Left lung (tissue), 4 donors: ENCODE measurements at regions not wholly inside any gene's neighbourhood (a gene's known extent, or its start where the extent isn't known, plus 50 kb on each side); places are given as distances from the start of the nearest gene placed in this dataset.
A peak's percentile ranks its signal among the peaks of the same experiment; 100 is the strongest.

ENCODE experiments used
- ATAC-seq: fragments of 200-7000 bp; cut with Tn5 transposase; one replicate; pipeline ENCODE4 v1.9.1; 2020; ENCODE audit warnings: moderate library complexity
- DNase-seq, 4 donors: peaks; one replicate each; pipeline ENCODE4 v3.0.0-alpha.2; 2013 to 2020
- H3K27ac ChIP-seq, 2 donors: fragments of 200-600 bp; sonication (generic) in 1 of 2; one replicate each; pipeline versions ENCODE4 v1.5.0 to v1.8.0; 2020 to 2021
- H3K27me3 ChIP-seq, 2 donors: fragments of 200-600 bp; sonication (generic) in 1 of 2; one replicate each; pipeline versions ENCODE4 v1.5.0 to v1.8.0; 2020 to 2021
- H3K36me3 ChIP-seq, 2 donors: fragments of 200-600 bp; sonication (generic) in 1 of 2; one replicate each; pipeline versions ENCODE4 v1.5.0 to v1.8.0; 2020 to 2021
- H3K4me1 ChIP-seq, 2 donors: fragments of 200-600 bp; one replicate each; pipeline ENCODE4 v1.8.0; 2021
- H3K4me3 ChIP-seq, 2 donors: fragments of 200-600 bp; sonication (generic) in 1 of 2; one replicate each; pipeline versions ENCODE4 v1.5.0 to v1.8.0; 2020 to 2021; ENCODE audit warnings: mild to moderate bottlenecking in 1 of 2
- H3K9me3 ChIP-seq, 2 donors: fragments of 200-600 bp; sonication (generic) in 1 of 2; one replicate each; pipeline versions ENCODE4 v1.5.0 to v1.8.0; 2020 to 2021
- intact Hi-C, 2 donors: fragments of 100-400 bp; cut with DNase I; formaldehyde crosslinking; loops; one replicate each; pipeline versions ENCODE4 v1.11.2 to v1.14.2; 2022
- TF ChIP-seq, protein P1 (sequence below), 2 donors: fragments of 200-600 bp; sonication (generic) in 1 of 2; IDR thresholded peaks; one replicate each; pipeline versions ENCODE4 v1.5.0 to v1.8.0; 2021; ENCODE audit warnings: antibody characterized with exemption in 2 of 2
- donor health status: DM: no; HTN: yes; CAD: no.
- donor health status: DM: no; HTN: no; CAD: no.

DNA sequence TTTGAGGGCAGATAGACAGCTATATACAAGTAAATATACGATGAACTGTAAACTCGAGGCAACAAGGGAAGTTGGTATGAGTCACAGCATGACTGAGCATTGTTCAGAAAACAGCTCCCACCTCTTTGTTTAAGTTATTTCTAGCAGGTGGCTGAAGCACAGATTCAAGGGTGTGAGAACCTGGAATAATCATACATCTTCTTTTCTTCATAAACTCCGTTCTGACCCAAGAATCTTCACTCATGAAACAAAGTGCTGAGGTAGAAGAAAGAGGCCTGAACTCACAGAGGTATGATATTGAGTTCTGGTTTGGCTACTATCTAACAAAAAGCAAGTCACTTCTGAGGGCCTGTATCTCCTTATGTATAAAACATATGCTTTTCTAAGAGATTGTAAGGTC, 364.1 kb upstream of the KITLG start:
- Histone ChIP-seq H3K4me1 (peaks cover 8 to 17% of the 10 kb centered on the region in 2 donors), H3K27ac (peak overlapping the region in 1 of 2 donors; percentile 4), H3K9me3 (peaks cover 0 to under 1% of the 10 kb centered on the region in 2 donors), H3K27me3 (no peaks in the 10 kb centered on the region), H3K4me3 (no peak overlapping the region), H3K36me3 (no peaks in the 10 kb centered on the region)
- no peak for DNase-seq
- intact Hi-C loops = no loop called here
- TF ChIP-seq, protein P1, sequence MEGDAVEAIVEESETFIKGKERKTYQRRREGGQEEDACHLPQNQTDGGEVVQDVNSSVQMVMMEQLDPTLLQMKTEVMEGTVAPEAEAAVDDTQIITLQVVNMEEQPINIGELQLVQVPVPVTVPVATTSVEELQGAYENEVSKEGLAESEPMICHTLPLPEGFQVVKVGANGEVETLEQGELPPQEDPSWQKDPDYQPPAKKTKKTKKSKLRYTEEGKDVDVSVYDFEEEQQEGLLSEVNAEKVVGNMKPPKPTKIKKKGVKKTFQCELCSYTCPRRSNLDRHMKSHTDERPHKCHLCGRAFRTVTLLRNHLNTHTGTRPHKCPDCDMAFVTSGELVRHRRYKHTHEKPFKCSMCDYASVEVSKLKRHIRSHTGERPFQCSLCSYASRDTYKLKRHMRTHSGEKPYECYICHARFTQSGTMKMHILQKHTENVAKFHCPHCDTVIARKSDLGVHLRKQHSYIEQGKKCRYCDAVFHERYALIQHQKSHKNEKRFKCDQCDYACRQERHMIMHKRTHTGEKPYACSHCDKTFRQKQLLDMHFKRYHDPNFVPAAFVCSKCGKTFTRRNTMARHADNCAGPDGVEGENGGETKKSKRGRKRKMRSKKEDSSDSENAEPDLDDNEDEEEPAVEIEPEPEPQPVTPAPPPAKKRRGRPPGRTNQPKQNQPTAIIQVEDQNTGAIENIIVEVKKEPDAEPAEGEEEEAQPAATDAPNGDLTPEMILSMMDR (IDR thresholded peaks at IDR 0.05) = no peak
- peak; percentile 15 for ATAC-seq

DNA sequence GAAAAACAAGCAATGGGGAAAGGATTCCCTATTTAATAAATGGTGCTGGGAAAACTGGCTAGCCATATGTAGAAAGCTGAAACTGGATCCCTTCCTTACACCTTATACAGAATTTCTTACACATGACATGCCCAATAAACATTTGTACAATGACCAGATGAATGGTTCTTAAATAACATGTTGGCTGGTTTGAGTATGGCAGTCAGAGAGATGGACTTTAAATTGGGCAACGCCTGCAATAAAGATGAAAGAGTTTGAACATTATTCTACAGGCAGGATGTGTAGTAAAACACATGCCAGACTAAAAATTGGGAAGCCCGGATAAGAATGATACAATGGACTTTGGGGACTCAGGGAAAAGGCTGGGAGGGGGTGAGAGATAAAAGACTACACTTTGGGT, 360.6 kb upstream of the KITLG start:
- DNase-seq (no peak), ATAC-seq (no peak)
- intact Hi-C loops = no loop called here
- Histone ChIP-seq H3K27ac (no peak overlapping the region), H3K4me3 (no peak overlapping the region), H3K9me3 (no peaks in the 10 kb centered on the region), H3K4me1 (peaks cover 3 to 10% of the 10 kb centered on the region in 2 donors), H3K36me3 (no peaks in the 10 kb centered on the region), H3K27me3 (no peaks in the 10 kb centered on the region)
- TF ChIP-seq, protein P1 (IDR thresholded peaks at IDR 0.05) = no peak

DNA sequence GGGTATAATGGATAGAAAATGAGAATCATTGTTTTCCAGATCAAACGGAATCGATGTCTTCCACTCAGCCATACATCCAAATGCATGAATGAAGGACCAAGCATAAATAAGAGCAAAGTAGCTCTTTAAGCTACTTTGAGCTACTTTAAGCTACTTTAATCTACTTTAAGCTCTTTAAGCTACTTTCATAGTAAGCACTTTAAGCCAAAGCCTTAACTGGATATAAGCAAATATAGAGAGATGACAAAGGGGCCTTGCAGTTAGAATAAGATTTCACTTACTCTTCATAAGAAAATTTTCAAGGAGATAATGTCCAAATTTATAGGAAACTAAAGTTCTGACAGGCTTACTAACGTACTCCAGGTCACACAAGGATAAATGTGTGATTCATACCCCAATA, 355.6 kb upstream of the KITLG start:
- H3K27me3 ChIP-seq = no peaks in the 10 kb centered on the region
- intact Hi-C loops = no loop called here
- H3K27ac ChIP-seq = no peak overlapping the region
- H3K9me3 ChIP-seq = no peaks in the 10 kb centered on the region
- ATAC-seq (no peak), DNase-seq (no peak)
- no peaks in the 10 kb centered on the region for H3K36me3 ChIP-seq
- no peak overlapping the region for H3K4me3 ChIP-seq
- H3K4me1 ChIP-seq = no peaks in the 10 kb centered on the region
- TF ChIP-seq, protein P1 (IDR thresholded peaks at IDR 0.05) = no peak

DNA sequence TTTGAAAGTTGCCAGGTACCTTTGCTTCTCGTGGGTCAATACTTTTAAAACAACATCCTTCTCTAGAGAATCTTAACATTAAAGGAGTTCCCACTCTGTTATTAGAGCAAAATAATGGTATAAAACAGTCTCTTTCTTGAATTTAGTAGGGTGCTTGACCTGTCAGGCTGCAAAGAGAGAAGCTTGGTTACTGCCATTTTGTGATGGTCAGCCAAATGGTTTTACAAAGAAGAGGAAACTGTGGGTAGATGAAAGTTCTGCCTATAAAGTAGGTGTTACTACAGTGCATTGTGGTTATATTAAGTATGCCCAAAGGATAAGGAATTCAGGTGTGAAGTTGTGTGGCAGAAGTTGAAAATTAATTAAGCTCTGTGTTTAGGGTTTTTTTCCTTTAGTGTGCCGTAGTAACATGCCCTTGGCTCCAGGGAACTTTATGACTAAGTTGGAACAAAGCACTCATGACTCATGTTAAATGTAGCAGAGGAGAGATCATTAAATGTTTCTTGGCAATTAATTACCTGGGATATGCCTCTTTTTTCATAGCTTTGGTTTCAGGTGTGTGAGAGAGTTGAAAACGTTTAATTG, 354.0 kb upstream of the KITLG start:
- Histone ChIP-seq H3K4me3 (no peak overlapping the region), H3K27me3 (no peaks in the 10 kb centered on the region), H3K36me3 (no peaks in the 10 kb centered on the region), H3K9me3 (no peaks in the 10 kb centered on the region), H3K4me1 (no peaks in the 10 kb centered on the region), H3K27ac (no peak overlapping the region)
- DNase-seq (no peak), ATAC-seq (no peak)
- intact Hi-C loops = no loop called here
- TF ChIP-seq, protein P1 (IDR thresholded peaks at IDR 0.05) = no peak

DNA sequence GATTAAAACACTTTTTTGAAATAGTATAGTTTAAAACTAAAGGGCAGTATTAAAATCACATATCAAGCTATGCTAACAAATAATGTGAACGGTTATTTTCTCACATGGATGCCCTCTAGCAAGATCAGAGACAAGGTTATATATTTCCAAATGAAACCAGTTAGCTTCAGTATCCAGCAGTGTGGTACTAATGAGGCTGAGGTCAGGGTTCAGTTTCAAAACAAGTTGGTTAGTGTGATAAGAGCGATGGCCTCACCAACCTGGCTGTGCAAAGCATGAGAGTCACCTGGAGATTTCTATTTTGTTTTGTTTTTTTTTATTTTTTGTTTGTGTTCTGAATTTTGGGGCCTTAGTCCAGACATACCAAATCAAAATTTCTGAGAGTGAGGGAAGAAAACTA, 352.2 kb upstream of the KITLG start:
- Histone ChIP-seq H3K9me3 (no peaks in the 10 kb centered on the region), H3K27ac (no peak overlapping the region), H3K4me3 (no peak overlapping the region), H3K36me3 (no peaks in the 10 kb centered on the region), H3K4me1 (no peaks in the 10 kb centered on the region), H3K27me3 (no peaks in the 10 kb centered on the region)
- ATAC-seq (no peak), DNase-seq (no peak)
- intact Hi-C loops = no loop called here
- TF ChIP-seq, protein P1 (IDR thresholded peaks at IDR 0.05) = no peak
